ENCODE measurements at regions not wholly inside any gene's neighbourhood (a gene's known extent, or its start where the extent isn't known, plus 50 kb on each side); places are given as distances from the start of the nearest gene placed in this dataset.

- DNase-seq (ENCODE audit: low read depth in 1 of 2, low spot score in 2 of 2) (no peak), FAIRE-seq (peak; percentile 66)
- Histone ChIP-seq H4K20me1 (replicated peaks in 1 of 2; ENCODE audit: control insufficient read depth in 1 of 2, insufficient read depth in 2 of 2, low read length in 2 of 2) (no peaks in the 10 kb centered on the region), H3K4me3 (ENCODE audit: extremely low read depth in 1 of 4, insufficient read depth in 2 of 4, low read depth in 3 of 4, low read length in 4 of 4) (no peak overlapping the region), H2AFZ (ENCODE audit: low read length) (no peak overlapping the region), H3K4me1 (replicated peaks in 1 of 4; ENCODE audit: control insufficient read depth in 3 of 4, insufficient read depth in 4 of 4, low read length in 3 of 4) (no peaks in the 10 kb centered on the region), H2BK20ac (ENCODE audit: low read length) (no peak overlapping the region), H3K4me2 (ENCODE audit: insufficient read depth in 1 of 2, low read depth in 2 of 2, low read length in 2 of 2) (no peak overlapping the region), H3K14ac (ENCODE audit: insufficient read length) (no peak overlapping the region), H2BK5ac (ENCODE audit: low read depth, low read length) (no peak overlapping the region), H2BK120ac (replicated peaks; ENCODE audit: low read depth, low read length) (no peak overlapping the region), H2BK12ac (ENCODE audit: low read depth, low read length) (no peak overlapping the region), H3K18ac (ENCODE audit: extremely low read depth, low read length) (no peak overlapping the region), H3K27ac (ENCODE audit: low read depth, low read length) (no peak overlapping the region), H4K91ac (replicated peaks; ENCODE audit: insufficient read length, low read length) (no peak overlapping the region), H2AK5ac (ENCODE audit: low read depth, low read length) (no peak overlapping the region), H3K23ac (ENCODE audit: insufficient read length) (no peak overlapping the region), H3K79me2 (ENCODE audit: control insufficient read depth in 1 of 2, insufficient read depth in 2 of 2, low read length in 2 of 2) (no peaks in the 10 kb centered on the region), H4K8ac (ENCODE audit: extremely low read depth, insufficient read depth, low read length) (no peak overlapping the region), H3K36me3 (ENCODE audit: control insufficient read depth in 2 of 4, insufficient read depth in 4 of 4, low read length in 3 of 4) (no peaks in the 10 kb centered on the region), H4K5ac (ENCODE audit: insufficient read length, low read depth, low read length) (no peak overlapping the region), H2BK15ac (ENCODE audit: low read length) (no peak overlapping the region), H3K23me2 (ENCODE audit: low read depth, low read length) (no peaks in the 10 kb centered on the region), H3K9me3 (ENCODE audit: insufficient read depth in 2 of 2, low read depth in 1 of 2, low read length in 1 of 2) (no peaks in the 10 kb centered on the region), H3K4ac (replicated peaks; ENCODE audit: insufficient read length, low read depth, low read length) (no peak overlapping the region), H3K9ac (replicated peaks in 1 of 4; ENCODE audit: extremely low read depth in 1 of 4, low read depth in 3 of 4, low read length in 3 of 4) (no peak overlapping the region), H3K56ac (replicated peaks; ENCODE audit: insufficient read length, low read depth, low read length) (no peak overlapping the region), H3K79me1 (ENCODE audit: low read depth, low read length) (no peaks in the 10 kb centered on the region), H3K27me3 (replicated peaks in 1 of 4; ENCODE audit: control insufficient read depth in 3 of 4, extremely low read depth in 1 of 4, insufficient read depth in 3 of 4, low read length in 3 of 4) (no peaks in the 10 kb centered on the region)
- 52% methylated on average over 1 of the region's 1 CpG; no CpG with 5 or more reads in 1 of the 2 experiments for WGBS, 2 experiments (ENCODE audit: extremely low coverage in 1 of 2, insufficient coverage in 1 of 2, insufficient read length in 1 of 2, insufficient replicate concordance in 2 of 2, low coverage in 1 of 2, low lambda C conversion rate in 2 of 2, missing lambda C conversion rate in 1 of 2)
- peak; percentile 76 to 84 for TF ChIP-seq RAD21 (IDR thresholded peaks at IDR 0.05 in 1 of 2, conservative IDR thresholded peaks at IDR 0.05 in 1 of 2; ENCODE audit: low read depth in 2 of 2, low read length in 2 of 2)
- TF ChIP-seq USF2 (IDR thresholded peaks at IDR 0.05; ENCODE audit: low read length), result no peak
- no peak for TF ChIP-seq SP2 (IDR thresholded peaks at IDR 0.05; ENCODE audit: low read length)
- no peak for TF ChIP-seq BACH1 (IDR thresholded peaks at IDR 0.05; ENCODE audit: low read length)
- TF ChIP-seq CTCF (IDR thresholded peaks at IDR 0.05; ENCODE audit: control extremely low read depth in 1 of 3, insufficient read depth in 1 of 3, low read depth in 1 of 3, low read length in 3 of 3), result peak; percentile 15 to 63 (median 50)
- ChIA-PET POLR2A (ENCODE audit: partially characterized antibody) (no interaction called here), CTCF (ENCODE audit: partially characterized antibody) (no interaction called here)
Observed at GRCh38 chr11:81444297-81444696, 1289.4 kb downstream of the FAM181B start.

Measured in H1 (cell line).